Thyroid gland (tissue), 4 donors: ENCODE measurements at regions not wholly inside any gene's neighbourhood (a gene's known extent, or its start where the extent isn't known, plus 50 kb on each side); places are given as distances from the start of the nearest gene placed in this dataset.

Experiments
- POLR2A ChIP-seq, 2 donors: fragments of 450-650 bp; IDR thresholded peaks; one replicate each; pipeline ENCODE4 v1.6.1; 2017; ENCODE audit warnings: antibody characterized with exemption in 2 of 2, mild to moderate bottlenecking in 2 of 2, moderate library complexity in 1 of 2
- TF ChIP-seq, protein P1 (sequence below), 6 experiments: fragments of 200-600 bp in 3 of 6; fragments of 450-650 bp in 3 of 6; sonication (generic) in 3 of 6; IDR thresholded peaks; one replicate each; pipeline ENCODE4 v1.5.1; 2016 to 2019; ENCODE audit warnings: antibody characterized with exemption in 6 of 6, mild to moderate bottlenecking in 2 of 6, inconsistent platforms in 1 of 6, moderate library complexity in 1 of 6

DNA sequence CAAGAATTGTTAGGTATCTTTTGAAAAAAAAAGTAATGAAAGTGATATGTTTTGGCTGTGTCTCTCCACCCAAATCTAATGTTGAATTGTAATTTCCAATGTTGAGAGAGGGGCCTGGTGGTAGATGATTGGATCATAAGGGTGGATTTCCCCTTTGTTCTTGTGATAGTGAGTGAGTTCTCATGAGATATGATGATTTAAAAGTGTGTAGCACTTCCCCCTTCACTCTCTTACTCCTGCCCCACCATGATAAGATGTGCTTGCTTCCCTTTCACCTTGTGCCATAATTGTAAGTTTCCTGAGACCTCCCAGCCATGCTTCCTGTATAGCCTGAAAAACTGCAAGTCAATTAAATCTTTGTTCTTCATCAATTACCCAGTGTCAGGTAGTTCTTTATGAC, 70.7 kb downstream of the XCL2 start:
- TF ChIP-seq, protein P1, sequence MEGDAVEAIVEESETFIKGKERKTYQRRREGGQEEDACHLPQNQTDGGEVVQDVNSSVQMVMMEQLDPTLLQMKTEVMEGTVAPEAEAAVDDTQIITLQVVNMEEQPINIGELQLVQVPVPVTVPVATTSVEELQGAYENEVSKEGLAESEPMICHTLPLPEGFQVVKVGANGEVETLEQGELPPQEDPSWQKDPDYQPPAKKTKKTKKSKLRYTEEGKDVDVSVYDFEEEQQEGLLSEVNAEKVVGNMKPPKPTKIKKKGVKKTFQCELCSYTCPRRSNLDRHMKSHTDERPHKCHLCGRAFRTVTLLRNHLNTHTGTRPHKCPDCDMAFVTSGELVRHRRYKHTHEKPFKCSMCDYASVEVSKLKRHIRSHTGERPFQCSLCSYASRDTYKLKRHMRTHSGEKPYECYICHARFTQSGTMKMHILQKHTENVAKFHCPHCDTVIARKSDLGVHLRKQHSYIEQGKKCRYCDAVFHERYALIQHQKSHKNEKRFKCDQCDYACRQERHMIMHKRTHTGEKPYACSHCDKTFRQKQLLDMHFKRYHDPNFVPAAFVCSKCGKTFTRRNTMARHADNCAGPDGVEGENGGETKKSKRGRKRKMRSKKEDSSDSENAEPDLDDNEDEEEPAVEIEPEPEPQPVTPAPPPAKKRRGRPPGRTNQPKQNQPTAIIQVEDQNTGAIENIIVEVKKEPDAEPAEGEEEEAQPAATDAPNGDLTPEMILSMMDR (IDR thresholded peaks at IDR 0.05), result no peak
- TF ChIP-seq POLR2A (IDR thresholded peaks at IDR 0.05), result no peak
